Keratinocyte (primary cell): ENCODE measurements at regions not wholly inside any gene's neighbourhood (a gene's known extent, or its start where the extent isn't known, plus 50 kb on each side); places are given as distances from the start of the nearest gene placed in this dataset.
"Not testable (repeated sequence)": the region's sequence is repeated elsewhere in the genome, so short reads cannot be mapped to it uniquely, and the experiment has no call there.

Experiments used
- EZH2 ChIP-seq: IDR thresholded peaks from one replicate; pipeline ENCODE4 v1.6.1; 2012; ENCODE audit warnings: inconsistent platforms, mild to moderate bottlenecking, low read length, moderate library complexity
- TF ChIP-seq, protein P1 (sequence below), 3 experiments: IDR thresholded peaks in 1 of 3; conservative IDR thresholded peaks in 1 of 3; optimal IDR thresholded peaks in 1 of 3; 2 replicates in 2 of 3; 3 replicates in 1 of 3; pipeline versions ENCODE3 to v1.5.1; 2011; ENCODE audit warnings: low read length in 3 of 3, mild to moderate bottlenecking in 3 of 3, moderate library complexity in 2 of 3, control low read depth in 1 of 3, inconsistent platforms in 1 of 3; ENCODE audit not compliant: insufficient read depth in 2 of 3; ENCODE audit errors: extremely low read depth in 1 of 3

DNA sequence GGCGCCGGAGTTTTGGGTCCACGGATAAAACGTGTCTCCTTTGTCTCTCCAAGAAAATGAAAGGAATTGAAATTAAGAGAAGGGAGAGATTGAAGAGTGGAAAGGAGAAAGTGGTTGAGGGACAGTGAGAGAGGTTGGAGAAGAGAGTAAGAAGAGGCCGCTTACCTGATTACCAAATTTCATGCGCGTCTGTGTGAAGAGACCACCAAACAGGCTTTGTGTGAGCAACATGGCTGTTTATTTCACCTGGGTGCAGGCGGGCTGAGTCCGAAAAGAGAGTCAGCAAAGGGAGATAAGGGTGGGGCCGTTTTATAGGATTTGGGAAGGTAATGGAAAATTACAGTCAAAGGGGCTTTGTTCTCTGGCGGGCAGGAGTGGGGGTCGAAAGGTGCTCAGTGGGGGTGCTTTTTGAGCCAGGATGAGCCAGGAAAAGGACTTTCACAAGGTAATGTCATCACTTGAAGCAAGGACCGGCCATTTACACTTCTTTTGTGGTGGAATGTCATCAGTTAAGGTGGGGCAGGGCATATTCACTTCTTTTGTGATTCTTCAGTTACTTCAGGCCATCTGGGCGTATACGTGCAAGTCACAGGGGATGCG lies 113.0 kb upstream of the CDH11 start:
- TF ChIP-seq, protein P1, sequence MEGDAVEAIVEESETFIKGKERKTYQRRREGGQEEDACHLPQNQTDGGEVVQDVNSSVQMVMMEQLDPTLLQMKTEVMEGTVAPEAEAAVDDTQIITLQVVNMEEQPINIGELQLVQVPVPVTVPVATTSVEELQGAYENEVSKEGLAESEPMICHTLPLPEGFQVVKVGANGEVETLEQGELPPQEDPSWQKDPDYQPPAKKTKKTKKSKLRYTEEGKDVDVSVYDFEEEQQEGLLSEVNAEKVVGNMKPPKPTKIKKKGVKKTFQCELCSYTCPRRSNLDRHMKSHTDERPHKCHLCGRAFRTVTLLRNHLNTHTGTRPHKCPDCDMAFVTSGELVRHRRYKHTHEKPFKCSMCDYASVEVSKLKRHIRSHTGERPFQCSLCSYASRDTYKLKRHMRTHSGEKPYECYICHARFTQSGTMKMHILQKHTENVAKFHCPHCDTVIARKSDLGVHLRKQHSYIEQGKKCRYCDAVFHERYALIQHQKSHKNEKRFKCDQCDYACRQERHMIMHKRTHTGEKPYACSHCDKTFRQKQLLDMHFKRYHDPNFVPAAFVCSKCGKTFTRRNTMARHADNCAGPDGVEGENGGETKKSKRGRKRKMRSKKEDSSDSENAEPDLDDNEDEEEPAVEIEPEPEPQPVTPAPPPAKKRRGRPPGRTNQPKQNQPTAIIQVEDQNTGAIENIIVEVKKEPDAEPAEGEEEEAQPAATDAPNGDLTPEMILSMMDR (optimal IDR thresholded peaks at IDR 0.05 in 1 of 3, IDR thresholded peaks at IDR 0.05 in 1 of 3, conservative IDR thresholded peaks at IDR 0.05 in 1 of 3; ENCODE audit: extremely low read depth in 1 of 3, insufficient read depth in 2 of 3, low read length in 3 of 3), result not testable (repeated sequence)
- TF ChIP-seq EZH2, result not testable (repeated sequence)
